ENCODE measurements at regions not wholly inside any gene's neighbourhood (a gene's known extent, or its start where the extent isn't known, plus 50 kb on each side); places are given as distances from the start of the nearest gene placed in this dataset.

DNA sequence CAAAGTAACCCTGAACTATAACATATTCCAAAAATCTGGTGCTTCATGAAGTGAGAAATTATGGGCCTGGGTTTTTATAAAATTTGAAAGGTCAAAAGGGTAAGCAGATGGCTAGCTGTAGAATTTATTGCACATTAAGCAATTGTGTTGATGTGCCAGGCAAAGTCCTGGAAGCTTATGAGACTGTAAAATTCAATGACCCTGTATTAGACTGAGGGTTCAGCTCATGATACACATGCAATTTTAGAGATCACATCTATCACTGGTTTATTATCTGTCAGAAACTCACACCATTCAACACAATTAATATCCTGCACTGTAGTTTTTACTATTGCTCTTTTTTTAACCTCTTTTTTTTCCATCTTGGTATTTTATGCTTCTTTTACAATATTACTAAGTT is 1162.6 kb upstream of the SLC39A10 start:
- Histone ChIP-seq H3K27me3 (ENCODE audit: insufficient read depth, poor library complexity, severe bottlenecking) (no peaks in the 10 kb centered on the region), H3K4me3 (ENCODE audit: severe bottlenecking) (no peak overlapping the region), H3K36me3 (ENCODE audit: low read depth) (no peaks in the 10 kb centered on the region), H3K27ac (ENCODE audit: poor library complexity, severe bottlenecking) (no peak overlapping the region), H3K9me3 (ENCODE audit: severe bottlenecking) (no peaks in the 10 kb centered on the region), H3K4me1 (ENCODE audit: insufficient read depth, poor library complexity, severe bottlenecking) (no peaks in the 10 kb centered on the region)
- ATAC-seq (ENCODE audit: low read depth), result no peak
- DNase-seq (ENCODE audit: low spot score), result no peak
- TF ChIP-seq, protein P1, sequence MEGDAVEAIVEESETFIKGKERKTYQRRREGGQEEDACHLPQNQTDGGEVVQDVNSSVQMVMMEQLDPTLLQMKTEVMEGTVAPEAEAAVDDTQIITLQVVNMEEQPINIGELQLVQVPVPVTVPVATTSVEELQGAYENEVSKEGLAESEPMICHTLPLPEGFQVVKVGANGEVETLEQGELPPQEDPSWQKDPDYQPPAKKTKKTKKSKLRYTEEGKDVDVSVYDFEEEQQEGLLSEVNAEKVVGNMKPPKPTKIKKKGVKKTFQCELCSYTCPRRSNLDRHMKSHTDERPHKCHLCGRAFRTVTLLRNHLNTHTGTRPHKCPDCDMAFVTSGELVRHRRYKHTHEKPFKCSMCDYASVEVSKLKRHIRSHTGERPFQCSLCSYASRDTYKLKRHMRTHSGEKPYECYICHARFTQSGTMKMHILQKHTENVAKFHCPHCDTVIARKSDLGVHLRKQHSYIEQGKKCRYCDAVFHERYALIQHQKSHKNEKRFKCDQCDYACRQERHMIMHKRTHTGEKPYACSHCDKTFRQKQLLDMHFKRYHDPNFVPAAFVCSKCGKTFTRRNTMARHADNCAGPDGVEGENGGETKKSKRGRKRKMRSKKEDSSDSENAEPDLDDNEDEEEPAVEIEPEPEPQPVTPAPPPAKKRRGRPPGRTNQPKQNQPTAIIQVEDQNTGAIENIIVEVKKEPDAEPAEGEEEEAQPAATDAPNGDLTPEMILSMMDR (IDR thresholded peaks at IDR 0.05; ENCODE audit: poor library complexity, severe bottlenecking), result no peak

DNA sequence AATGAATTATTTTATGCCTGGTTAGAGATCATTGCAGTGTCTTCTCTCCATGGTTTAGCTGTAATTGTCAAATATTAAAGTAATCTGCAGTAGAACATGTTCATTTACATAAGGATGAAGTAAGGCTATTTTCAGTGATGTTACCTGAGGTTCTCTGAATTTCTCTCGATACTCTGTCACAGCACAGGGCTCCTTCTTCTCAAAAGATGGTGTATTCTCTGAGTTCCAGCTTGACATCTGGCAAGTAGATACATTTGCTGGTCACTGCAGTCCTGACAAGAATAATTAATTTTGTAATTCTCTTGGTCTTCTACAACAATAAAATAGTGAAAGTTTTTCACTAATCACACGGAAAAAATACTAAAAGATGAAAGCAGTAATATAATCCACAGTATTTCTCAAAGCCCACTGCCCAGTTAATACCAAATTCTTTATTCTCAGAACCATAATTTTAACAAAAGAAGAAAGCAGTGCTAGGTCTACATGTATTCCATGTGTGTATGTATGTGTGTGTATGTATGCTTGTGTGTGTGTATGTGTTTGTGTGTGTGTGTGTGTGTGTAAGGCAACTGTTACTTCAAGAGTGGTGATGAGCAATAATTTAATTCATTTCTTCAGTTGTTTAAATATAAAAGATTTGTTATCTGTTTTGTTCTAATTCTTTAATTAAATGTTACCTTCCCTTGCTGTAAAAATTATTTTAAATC is 1165.5 kb upstream of the SLC39A10 start:
- no peak overlapping the region for H3K4me3 ChIP-seq (ENCODE audit: severe bottlenecking)
- H3K4me1 ChIP-seq (ENCODE audit: insufficient read depth, poor library complexity, severe bottlenecking), result no peaks in the 10 kb centered on the region
- no peak for ATAC-seq (ENCODE audit: low read depth)
- no peak for DNase-seq (ENCODE audit: low spot score)
- TF ChIP-seq, protein P1 (IDR thresholded peaks at IDR 0.05; ENCODE audit: poor library complexity, severe bottlenecking), result no peak
- no peaks in the 10 kb centered on the region for H3K36me3 ChIP-seq (ENCODE audit: low read depth)
- no peaks in the 10 kb centered on the region for H3K27me3 ChIP-seq (ENCODE audit: insufficient read depth, poor library complexity, severe bottlenecking)
- no peak overlapping the region for H3K27ac ChIP-seq (ENCODE audit: poor library complexity, severe bottlenecking)
- no peaks in the 10 kb centered on the region for H3K9me3 ChIP-seq (ENCODE audit: severe bottlenecking)

DNA sequence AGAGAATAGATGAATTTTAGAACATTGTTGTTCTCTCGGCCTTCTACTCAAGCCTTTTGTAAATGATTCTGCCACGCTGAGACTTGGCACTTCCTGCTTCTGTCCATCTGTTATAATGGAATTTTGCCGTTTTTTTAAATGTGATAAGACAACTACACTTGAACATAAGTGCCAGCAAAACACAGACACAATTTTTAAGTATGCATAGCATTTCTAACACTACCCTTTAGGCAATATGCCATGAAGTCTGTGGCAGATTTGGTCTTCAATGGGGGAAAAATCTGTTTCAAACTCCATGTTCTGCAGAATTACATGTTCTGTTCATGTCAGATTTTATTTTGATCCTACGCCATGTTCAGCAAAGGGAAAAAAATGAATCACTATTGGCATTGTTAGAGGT is 1170.7 kb upstream of the SLC39A10 start:
- TF ChIP-seq, protein P1 (IDR thresholded peaks at IDR 0.05; ENCODE audit: poor library complexity, severe bottlenecking), result no peak
- DNase-seq (ENCODE audit: low spot score) (no peak), ATAC-seq (ENCODE audit: low read depth) (no peak)
- no peaks in the 10 kb centered on the region for H3K9me3 ChIP-seq (ENCODE audit: severe bottlenecking)
- H3K4me1 ChIP-seq (ENCODE audit: insufficient read depth, poor library complexity, severe bottlenecking), result no peaks in the 10 kb centered on the region
- H3K36me3 ChIP-seq (ENCODE audit: low read depth), result no peaks in the 10 kb centered on the region
- no peak overlapping the region for H3K4me3 ChIP-seq (ENCODE audit: severe bottlenecking)
- H3K27me3 ChIP-seq (ENCODE audit: insufficient read depth, poor library complexity, severe bottlenecking), result no peaks in the 10 kb centered on the region
- no peak overlapping the region for H3K27ac ChIP-seq (ENCODE audit: poor library complexity, severe bottlenecking)

DNA sequence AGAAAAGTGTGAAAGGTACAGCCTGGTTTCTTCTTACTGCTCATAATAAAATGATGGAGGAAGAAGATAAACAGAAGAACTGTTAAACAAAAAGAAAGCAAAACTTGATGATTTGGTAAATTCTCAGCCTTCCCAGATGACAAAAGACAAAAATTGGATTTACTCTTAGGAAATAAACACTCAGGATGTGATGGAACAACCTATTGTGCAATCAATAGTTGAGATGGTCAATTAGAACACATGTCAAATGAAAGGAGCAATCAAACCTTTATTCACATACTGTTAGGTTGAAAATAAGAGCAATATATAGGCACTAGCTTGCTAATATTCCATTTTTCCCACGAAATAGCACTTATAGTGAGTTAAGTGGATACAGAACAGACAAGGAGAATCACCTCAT is 1174.0 kb upstream of the SLC39A10 start:
- H3K27me3 ChIP-seq (ENCODE audit: insufficient read depth, poor library complexity, severe bottlenecking), result no peaks in the 10 kb centered on the region
- no peak for ATAC-seq (ENCODE audit: low read depth)

DNA sequence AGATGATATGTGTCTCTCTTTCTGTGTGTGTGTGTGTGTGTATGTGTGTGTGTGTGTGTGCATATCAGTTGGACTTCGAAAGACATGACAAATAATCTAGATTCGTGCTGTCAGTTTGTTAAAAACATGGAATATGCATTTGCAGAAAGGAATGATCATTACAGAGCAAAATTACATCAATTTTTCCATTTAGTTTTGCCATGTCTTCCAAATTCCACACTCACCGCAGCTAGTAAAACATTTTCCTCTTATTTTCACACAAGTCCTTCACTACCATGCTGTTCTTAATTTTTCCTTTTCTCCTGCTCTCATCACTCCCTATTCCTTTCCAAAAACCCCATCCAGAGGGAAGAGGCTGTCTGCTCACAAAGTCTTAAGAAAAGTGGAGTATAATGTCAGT is 1191.4 kb upstream of the SLC39A10 start:
- Histone ChIP-seq H3K36me3 (ENCODE audit: low read depth) (no peaks in the 10 kb centered on the region), H3K9me3 (ENCODE audit: severe bottlenecking) (no peaks in the 10 kb centered on the region), H3K4me3 (ENCODE audit: severe bottlenecking) (no peak overlapping the region), H3K27ac (ENCODE audit: poor library complexity, severe bottlenecking) (no peak overlapping the region), H3K4me1 (ENCODE audit: insufficient read depth, poor library complexity, severe bottlenecking) (no peaks in the 10 kb centered on the region), H3K27me3 (ENCODE audit: insufficient read depth, poor library complexity, severe bottlenecking) (no peaks in the 10 kb centered on the region)
- DNase-seq (ENCODE audit: low spot score) (no peak), ATAC-seq (ENCODE audit: low read depth) (no peak)
- TF ChIP-seq, protein P1 (IDR thresholded peaks at IDR 0.05; ENCODE audit: poor library complexity, severe bottlenecking), result no peak

More for the DNA sequence above, 1174.0 kb upstream of the SLC39A10 start:
- no peaks in the 10 kb centered on the region for H3K36me3 ChIP-seq (ENCODE audit: low read depth)
- DNase-seq (ENCODE audit: low spot score), result no peak
- TF ChIP-seq, protein P1 (IDR thresholded peaks at IDR 0.05; ENCODE audit: poor library complexity, severe bottlenecking), result no peak
- no peak overlapping the region for H3K4me3 ChIP-seq (ENCODE audit: severe bottlenecking)
- no peak overlapping the region for H3K27ac ChIP-seq (ENCODE audit: poor library complexity, severe bottlenecking)
- H3K4me1 ChIP-seq (ENCODE audit: insufficient read depth, poor library complexity, severe bottlenecking), result no peaks in the 10 kb centered on the region
- no peaks in the 10 kb centered on the region for H3K9me3 ChIP-seq (ENCODE audit: severe bottlenecking)
